DOHH2 (cell line): ENCODE measurements at regions not wholly inside any gene's neighbourhood (a gene's known extent, or its start where the extent isn't known, plus 50 kb on each side); places are given as distances from the start of the nearest gene placed in this dataset.

Experiments used
- H3F3A ChIP-seq: fragments of 200-600 bp; sonication (generic), shearing (Covaris generic); 2 replicates; pipeline ENCODE4 v1.6.0; 2016; ENCODE audit warnings: antibody characterized with exemption, mild to moderate bottlenecking; ENCODE audit not compliant: control insufficient read depth, insufficient read depth
- H3K27ac ChIP-seq: fragments of 200-600 bp; sonication (generic); 2 replicates; pipeline ENCODE4 v1.5.1; 2014; ENCODE audit warnings: low read depth, mild to moderate bottlenecking, low read length, moderate library complexity
- H3K27me3 ChIP-seq: fragments of 200-600 bp; sonication (generic); 2 replicates; pipeline ENCODE4 v1.6.1; 2014; ENCODE audit warnings: mild to moderate bottlenecking, low read length, mixed read lengths; ENCODE audit not compliant: control insufficient read depth
- H3K36me3 ChIP-seq: fragments of 200-600 bp; sonication (generic); 2 replicates; pipeline ENCODE4 v1.6.1; 2014; ENCODE audit warnings: mild to moderate bottlenecking, low read length, moderate library complexity, mixed read lengths; ENCODE audit not compliant: control insufficient read depth
- H3K4me1 ChIP-seq: fragments of 200-600 bp; sonication (generic); 2 replicates; pipeline ENCODE4 v1.6.1; 2014; ENCODE audit warnings: mild to moderate bottlenecking, low read length, mixed read lengths; ENCODE audit not compliant: control insufficient read depth
- H3K4me2 ChIP-seq: fragments of 200-600 bp; sonication (generic); 2 replicates; pipeline ENCODE4 v1.6.0; 2014; ENCODE audit warnings: mild to moderate bottlenecking, low read length, moderate library complexity
- H3K4me3 ChIP-seq: fragments of 200-600 bp; sonication (generic); 2 replicates; pipeline ENCODE4 v1.5.1; 2014; ENCODE audit warnings: mild to moderate bottlenecking, low read length, mixed read lengths
- H3K79me2 ChIP-seq: fragments of 200-600 bp; sonication (generic); 2 replicates; pipeline ENCODE4 v1.6.1; 2014; ENCODE audit warnings: mild to moderate bottlenecking, low read length, mixed read lengths; ENCODE audit not compliant: control insufficient read depth
- H3K9me2 ChIP-seq: fragments of 200-600 bp; sonication (generic); replicated peaks from 2 replicates; pipeline ENCODE4 v1.6.1; 2014; ENCODE audit warnings: mild to moderate bottlenecking, low read length, mixed read lengths; ENCODE audit not compliant: control insufficient read depth
- H3K9me3 ChIP-seq: fragments of 200-600 bp; sonication (generic); 2 replicates; pipeline ENCODE4 v1.6.1; 2014; ENCODE audit warnings: antibody characterized with exemption, low read length, mixed read lengths; ENCODE audit not compliant: control insufficient read depth, insufficient read depth
- H4K20me1 ChIP-seq: fragments of 200-600 bp; sonication (generic); 2 replicates; pipeline ENCODE4 v1.6.0; 2014; ENCODE audit warnings: low read depth, mild to moderate bottlenecking, antibody characterized with exemption, low read length, moderate library complexity; ENCODE audit not compliant: control insufficient read depth, insufficient read depth
- EZH2phosphoT487 ChIP-seq: fragments of 200-600 bp; sonication (generic); IDR thresholded peaks from 2 replicates; pipeline ENCODE4 v1.6.1; 2017; ENCODE audit warnings: borderline replicate concordance, mild to moderate bottlenecking, antibody characterized with exemption, low read length, moderate library complexity, mixed read lengths
- TF ChIP-seq, protein P1 (sequence below): fragments of 200-600 bp; sonication (generic); IDR thresholded peaks from one replicate; pipeline ENCODE4 v1.5.1; 2014; ENCODE audit warnings: antibody characterized with exemption, mild to moderate bottlenecking, low read depth, low read length; ENCODE audit not compliant: poor library complexity, severe bottlenecking

DNA sequence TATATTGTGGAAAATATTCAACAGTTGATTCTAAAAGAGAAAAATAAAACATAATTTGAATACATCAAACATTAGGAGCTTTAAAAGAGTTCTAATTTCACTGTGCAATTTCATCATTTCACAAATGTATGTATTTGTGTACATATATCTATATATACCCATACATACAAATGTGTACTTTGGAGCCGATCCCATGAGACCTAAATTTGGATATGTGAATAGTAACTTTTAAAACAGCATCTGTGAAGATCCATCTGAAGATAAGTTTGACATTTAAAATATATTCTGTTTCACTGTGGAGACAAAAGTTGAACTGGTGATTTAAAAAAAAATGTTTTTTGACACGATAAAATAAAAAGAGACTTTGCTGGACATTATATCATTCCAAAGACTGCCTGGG, 374.0 kb downstream of the TMA16 start:
- H3K36me3 ChIP-seq, result no peaks in the 10 kb centered on the region
- no peaks in the 10 kb centered on the region for H3K4me1 ChIP-seq
- H3K4me2 ChIP-seq, result no peak overlapping the region
- H3K79me2 ChIP-seq, result no peaks in the 10 kb centered on the region
- TF ChIP-seq EZH2phosphoT487, result no peak
- TF ChIP-seq, protein P1, sequence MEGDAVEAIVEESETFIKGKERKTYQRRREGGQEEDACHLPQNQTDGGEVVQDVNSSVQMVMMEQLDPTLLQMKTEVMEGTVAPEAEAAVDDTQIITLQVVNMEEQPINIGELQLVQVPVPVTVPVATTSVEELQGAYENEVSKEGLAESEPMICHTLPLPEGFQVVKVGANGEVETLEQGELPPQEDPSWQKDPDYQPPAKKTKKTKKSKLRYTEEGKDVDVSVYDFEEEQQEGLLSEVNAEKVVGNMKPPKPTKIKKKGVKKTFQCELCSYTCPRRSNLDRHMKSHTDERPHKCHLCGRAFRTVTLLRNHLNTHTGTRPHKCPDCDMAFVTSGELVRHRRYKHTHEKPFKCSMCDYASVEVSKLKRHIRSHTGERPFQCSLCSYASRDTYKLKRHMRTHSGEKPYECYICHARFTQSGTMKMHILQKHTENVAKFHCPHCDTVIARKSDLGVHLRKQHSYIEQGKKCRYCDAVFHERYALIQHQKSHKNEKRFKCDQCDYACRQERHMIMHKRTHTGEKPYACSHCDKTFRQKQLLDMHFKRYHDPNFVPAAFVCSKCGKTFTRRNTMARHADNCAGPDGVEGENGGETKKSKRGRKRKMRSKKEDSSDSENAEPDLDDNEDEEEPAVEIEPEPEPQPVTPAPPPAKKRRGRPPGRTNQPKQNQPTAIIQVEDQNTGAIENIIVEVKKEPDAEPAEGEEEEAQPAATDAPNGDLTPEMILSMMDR, result no peak
- H3K27ac ChIP-seq, result no peak overlapping the region
- no peaks in the 10 kb centered on the region for H3K27me3 ChIP-seq
- no peaks in the 10 kb centered on the region for H4K20me1 ChIP-seq
- no peaks in the 10 kb centered on the region for H3K9me2 ChIP-seq
- no peak overlapping the region for H3K4me3 ChIP-seq
- H3F3A ChIP-seq, result no peaks in the 10 kb centered on the region
- no peaks in the 10 kb centered on the region for H3K9me3 ChIP-seq

DNA sequence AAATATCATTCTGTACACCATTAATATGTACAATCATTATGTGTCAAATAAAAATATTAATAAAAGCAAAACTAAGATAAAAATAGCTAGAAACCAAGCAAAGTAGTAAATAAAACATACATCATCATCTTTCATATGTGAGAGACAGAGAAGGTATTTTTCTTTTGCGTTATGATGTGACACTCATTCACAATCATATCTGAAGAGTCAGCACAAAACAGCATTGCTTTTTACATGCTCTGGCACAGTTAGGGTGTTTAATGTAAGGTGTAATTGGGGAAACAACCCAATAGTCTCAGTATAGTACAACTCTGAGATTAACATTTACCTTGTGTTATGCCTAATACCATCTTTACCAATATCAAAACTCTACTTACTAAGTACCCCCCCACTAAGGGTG, 376.6 kb downstream of the TMA16 start:
- Histone ChIP-seq H3K79me2 (no peaks in the 10 kb centered on the region), H3K9me2 (no peaks in the 10 kb centered on the region), H3K36me3 (no peaks in the 10 kb centered on the region), H4K20me1 (no peaks in the 10 kb centered on the region), H3K4me3 (no peak overlapping the region), H3F3A (no peaks in the 10 kb centered on the region), H3K4me2 (no peak overlapping the region), H3K27ac (no peak overlapping the region), H3K27me3 (no peaks in the 10 kb centered on the region), H3K9me3 (no peaks in the 10 kb centered on the region), H3K4me1 (no peaks in the 10 kb centered on the region)
- no peak for TF ChIP-seq EZH2phosphoT487
- TF ChIP-seq, protein P1, result no peak

DNA sequence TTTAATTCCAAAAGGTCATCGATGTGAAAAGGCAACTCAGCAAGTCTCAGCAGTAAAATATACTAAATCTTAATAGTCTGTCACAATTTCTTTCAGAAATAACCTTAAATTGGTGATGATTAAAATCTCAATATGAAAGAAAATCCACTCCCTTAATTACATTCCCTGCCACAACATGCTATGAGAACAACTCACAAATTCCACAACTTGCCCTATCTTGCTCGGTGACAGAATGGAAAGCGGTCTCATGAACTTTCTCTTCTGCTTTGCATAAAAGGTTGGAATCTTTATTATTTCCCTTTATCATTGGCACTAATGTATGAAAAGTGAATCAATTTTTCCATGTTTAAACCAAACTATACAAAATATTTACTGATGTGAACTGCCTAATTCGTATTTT, 380.8 kb downstream of the TMA16 start:
- Histone ChIP-seq H3K27ac (no peak overlapping the region), H3K9me3 (no peaks in the 10 kb centered on the region), H3K27me3 (no peaks in the 10 kb centered on the region), H3K4me2 (no peak overlapping the region), H3K79me2 (no peaks in the 10 kb centered on the region), H3F3A (no peaks in the 10 kb centered on the region), H4K20me1 (no peaks in the 10 kb centered on the region), H3K36me3 (no peaks in the 10 kb centered on the region), H3K4me1 (no peaks in the 10 kb centered on the region), H3K4me3 (no peak overlapping the region), H3K9me2 (no peaks in the 10 kb centered on the region)
- TF ChIP-seq, protein P1, result no peak
- no peak for TF ChIP-seq EZH2phosphoT487

DNA sequence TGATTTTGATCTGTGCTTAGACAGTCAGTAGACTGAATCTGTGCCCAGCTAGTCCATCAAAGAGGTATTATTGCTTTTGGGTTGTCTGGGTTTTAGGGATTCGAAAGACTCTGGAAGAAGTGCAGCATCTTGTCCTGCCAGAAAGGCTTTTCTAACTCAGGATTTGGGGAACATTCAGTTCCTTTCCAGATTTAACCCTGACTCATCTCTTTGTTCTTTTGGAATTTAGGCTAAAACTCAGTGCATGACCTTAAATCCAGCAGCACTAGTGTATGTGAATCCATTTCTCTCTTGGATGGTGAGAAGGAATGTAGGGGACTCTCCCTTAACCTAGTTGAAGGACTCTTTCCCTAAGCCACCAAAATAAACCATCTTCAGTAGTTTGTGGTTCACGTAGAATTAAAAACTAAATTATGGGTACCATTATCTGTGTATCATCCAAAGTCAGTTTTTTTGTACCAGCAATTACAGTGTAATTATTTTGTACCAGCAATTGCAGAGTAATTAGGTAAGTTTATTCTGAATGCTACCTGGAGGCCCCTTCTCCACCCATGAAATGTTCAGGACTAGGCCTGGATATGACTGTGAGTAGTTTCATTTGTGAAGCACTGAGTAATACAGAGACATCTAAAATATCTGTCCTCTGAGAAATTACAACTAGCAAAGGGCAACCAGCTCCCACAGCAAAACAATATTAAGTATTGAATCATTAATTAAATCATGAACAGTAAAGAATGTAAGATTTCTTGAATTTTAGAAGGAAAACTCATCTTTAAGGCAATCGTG, 384.0 kb downstream of the TMA16 start:
- H3K27ac ChIP-seq, result no peak overlapping the region
- TF ChIP-seq, protein P1, result no peak
- no peak for TF ChIP-seq EZH2phosphoT487

More for the DNA sequence above, 384.0 kb downstream of the TMA16 start:
- H3K36me3 ChIP-seq, result no peaks in the 10 kb centered on the region
- H3K9me3 ChIP-seq, result no peaks in the 10 kb centered on the region
- no peaks in the 10 kb centered on the region for H4K20me1 ChIP-seq
- H3K4me3 ChIP-seq, result no peak overlapping the region
- no peaks in the 10 kb centered on the region for H3K27me3 ChIP-seq
- no peaks in the 10 kb centered on the region for H3K9me2 ChIP-seq
- no peaks in the 10 kb centered on the region for H3F3A ChIP-seq
- H3K4me1 ChIP-seq, result no peaks in the 10 kb centered on the region
- H3K79me2 ChIP-seq, result no peaks in the 10 kb centered on the region
- H3K4me2 ChIP-seq, result no peak overlapping the region
